NCI-H2029 treated with DMSO at 0.1 percent for 48 hours (cell line): ENCODE measurements at regions not wholly inside any gene's neighbourhood (a gene's known extent, or its start where the extent isn't known, plus 50 kb on each side); places are given as distances from the start of the nearest gene placed in this dataset.
"Not testable (repeated sequence)": the region's sequence is repeated elsewhere in the genome, so short reads cannot be mapped to it uniquely, and the experiment has no call there.

ENCODE experiments used
- DNase-seq: peaks from one replicate; lab custom pipeline; 2025; lab: John Stamatoyannopoulos, UW

DNA sequence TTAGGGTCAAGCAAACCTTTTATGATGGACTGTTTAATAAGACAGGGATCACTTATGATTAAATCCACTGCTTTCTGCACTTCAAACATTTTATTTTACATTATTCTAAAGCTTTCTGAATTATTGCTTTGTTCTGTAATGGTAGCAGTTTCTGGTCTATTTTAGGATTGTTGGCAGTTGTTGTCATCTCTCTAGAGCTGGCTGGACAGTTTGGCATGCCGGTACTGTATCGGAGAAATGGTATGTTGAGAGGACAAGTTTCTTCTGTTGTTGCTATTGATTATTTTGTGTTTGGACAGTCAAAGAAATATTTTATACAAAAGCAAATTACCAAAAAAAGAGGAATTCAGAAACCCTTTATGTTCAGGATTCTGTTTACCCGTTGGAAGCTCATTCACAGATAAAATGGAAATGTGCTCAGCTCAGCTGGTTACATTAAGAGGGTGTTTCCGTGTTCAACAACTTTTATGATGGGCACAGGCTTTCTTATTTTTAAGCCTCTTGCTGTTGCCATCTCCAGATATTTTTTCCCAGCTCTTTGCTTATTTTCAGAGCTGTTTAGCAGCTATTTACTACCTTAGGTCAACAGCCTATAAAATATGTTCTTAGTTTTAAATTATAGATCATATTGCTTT is 214.6 kb upstream of the IGFBP7 start:
- DNase-seq: no peak

DNA sequence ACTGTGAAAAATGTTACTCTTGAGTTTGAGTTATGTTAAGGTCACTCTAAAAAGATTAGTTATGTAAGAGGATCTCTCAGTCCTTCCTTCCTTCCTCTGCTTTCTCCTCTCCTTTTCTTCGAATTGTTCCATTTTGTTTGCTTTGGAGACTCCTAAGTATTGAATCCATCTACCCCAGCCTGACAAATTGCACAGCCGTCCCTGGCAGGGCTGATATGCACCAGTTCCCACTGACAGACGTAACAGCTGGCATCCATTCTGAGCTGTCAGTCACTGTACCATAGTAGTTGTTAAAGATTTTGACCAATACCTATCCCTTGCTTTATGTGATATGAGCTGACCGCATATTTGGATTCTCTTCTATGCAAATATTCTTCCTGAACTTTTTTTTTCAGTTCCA is 210.7 kb upstream of the IGFBP7 start:
- no peak for DNase-seq

DNA sequence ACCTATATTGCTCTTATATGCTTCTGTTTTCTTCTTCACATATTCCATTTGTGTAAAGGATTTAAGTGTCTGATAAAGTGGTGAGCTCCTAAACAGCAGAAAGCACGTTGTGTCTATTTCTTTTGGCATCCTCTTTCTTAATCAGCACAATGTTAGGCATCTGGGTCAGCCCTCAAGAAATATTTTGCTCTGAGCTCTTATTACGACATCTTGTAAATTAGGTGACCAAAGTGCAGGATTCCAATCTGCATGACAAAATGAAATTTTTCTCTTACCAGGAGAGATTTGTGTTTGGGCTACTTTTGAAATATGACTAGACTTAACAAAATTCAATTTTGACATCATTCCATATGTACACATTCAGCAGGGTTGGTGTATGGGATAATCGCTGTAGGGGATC is 210.0 kb upstream of the IGFBP7 start:
- DNase-seq: no peak

DNA sequence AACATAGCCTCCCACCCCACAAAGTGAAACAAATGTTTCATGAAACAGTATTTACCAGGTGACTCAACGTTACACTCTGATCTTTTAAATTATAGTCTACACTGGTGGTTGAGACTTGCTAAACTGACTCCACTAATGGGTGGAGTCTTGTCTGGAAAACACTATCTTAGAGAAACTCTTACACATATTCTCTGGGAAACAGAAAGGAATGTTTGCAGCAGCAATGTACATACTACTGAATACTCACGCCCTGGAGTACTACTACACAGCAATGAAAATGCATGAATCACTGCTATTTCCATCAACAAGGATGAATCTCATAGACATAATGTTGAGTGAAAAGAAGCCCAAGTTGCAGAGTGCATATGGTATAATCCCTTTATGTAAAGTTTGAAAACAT is 208.5 kb upstream of the IGFBP7 start:
- no peak for DNase-seq

DNA sequence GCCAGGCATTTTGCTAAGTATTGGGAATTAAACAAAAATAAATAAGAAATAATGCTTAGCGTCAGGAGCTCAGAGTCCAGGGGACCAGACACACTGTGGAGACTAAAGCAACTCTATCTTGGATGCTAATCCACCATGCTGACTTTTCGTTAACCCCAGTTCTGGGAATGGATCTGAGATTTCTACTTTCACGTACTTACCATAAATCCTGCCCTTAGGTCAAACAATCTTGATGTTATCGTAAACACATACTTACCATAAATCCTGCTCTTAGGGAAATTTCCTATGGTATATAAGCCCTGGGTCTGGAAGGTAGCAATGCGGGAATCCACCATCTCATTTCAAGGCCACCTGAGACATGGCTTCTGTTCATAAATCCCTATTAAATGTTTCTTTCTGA is 204.5 kb upstream of the IGFBP7 start:
- DNase-seq: no peak

DNA sequence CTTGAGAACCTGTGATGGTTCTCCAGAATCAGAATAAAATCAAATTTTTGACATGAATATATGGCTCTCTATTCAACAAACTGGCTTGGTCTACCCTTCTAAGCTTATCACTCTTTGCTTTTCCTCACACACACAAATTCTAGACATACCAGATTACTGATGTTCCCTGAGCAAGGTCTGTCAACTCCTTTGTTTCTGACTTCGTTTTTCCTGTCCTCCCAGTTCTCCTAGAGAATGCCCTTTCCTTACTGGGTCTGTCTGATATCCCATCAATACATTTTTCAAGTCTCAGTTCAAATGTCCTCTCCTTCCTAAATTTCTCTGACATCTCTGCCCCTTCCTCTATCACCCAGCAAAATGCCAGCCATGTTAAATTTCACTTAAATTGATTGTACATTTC is 202.1 kb upstream of the IGFBP7 start:
- no peak for DNase-seq

DNA sequence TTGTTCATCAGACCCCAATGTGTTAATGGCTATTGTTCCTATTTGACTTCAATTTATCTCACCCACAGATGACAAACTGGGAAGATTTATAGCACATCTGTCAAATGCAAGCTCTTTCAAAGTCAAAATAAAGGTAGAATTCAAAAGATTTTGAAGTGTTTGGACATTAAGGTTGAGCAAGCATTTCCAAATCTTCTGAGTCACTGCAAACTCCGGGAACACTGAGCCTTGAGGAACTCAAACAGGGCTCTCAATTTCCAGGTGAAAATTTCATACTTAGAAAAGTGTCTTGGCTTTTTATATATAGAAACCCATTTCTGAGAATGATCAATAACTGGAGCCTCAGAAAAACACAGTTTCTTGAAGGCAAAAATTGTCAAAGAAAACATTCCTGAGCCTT is 199.5 kb upstream of the IGFBP7 start:
- no peak for DNase-seq

DNA sequence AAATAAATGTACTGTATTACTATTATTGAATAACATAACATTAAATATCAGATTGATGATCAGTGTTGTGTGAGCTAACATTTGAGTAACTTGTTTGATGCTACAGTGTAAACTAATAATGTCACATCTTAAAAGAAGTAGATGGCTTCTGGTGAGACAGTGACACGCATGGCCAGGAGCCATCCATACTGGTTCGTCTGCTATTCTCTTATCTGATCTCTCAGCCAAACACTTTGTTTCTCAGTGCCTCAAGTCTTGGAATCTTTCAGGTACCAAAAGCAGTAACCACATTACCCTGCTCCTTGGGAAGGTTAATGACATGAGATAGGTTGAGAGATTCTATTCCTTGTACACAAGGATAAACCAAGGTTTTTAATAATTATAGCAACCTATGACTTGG is 198.1 kb upstream of the IGFBP7 start:
- no peak for DNase-seq

DNA sequence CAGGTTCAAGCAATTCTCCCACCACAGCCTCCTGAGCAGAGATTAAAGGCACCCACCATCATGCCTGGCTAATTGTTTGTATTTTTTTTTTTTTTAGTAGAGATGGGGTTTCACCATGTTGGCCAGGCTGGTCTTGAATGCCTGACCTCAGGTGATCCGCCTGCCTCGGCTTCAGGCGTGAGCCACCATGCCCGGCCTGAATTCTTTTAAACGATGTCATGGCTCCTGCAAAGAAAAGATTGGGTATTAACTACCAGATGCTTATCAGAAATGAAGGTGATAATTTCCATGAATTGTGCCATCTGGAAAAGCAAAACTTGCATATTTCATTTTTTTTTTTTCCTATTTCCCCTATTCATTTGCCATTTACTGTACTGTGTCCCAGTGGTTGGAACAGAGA is 195.7 kb upstream of the IGFBP7 start:
- DNase-seq: no peak

DNA sequence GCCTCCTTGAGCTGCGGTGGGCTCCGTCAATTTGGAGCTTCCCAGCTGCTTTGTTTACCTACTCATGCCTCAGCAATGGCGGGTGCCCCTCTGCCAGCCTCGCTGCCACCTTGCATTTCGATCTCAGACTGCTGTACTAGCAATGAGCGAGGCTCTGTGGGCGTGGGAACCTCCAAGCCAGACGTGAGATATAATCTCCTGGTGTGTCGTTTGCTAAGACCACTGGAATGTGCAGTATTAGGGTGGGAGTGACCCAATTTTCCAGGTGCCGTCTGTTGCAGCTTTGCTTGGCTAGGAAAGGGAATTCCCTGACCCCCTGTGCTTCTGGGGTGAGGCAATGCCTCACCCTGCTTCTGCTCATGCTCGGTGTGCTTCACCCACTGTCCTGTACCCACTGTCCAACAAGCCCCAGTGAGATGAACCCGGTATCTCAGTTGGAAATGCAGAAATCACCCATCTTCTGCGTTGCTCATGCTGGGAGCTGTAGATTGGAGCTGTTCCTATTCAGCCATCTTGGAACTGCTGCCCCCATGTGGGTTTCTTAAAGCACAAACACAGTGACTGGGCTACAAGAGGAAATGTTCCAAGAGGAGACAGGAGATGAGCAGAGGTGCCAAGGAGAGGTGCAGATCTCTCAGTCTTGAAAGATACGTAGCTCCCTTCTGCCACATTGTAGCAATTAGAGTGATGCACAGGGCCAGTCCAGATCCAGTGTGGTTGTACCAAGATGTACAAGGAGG is 193.0 kb upstream of the IGFBP7 start:
- no peak for DNase-seq

DNA sequence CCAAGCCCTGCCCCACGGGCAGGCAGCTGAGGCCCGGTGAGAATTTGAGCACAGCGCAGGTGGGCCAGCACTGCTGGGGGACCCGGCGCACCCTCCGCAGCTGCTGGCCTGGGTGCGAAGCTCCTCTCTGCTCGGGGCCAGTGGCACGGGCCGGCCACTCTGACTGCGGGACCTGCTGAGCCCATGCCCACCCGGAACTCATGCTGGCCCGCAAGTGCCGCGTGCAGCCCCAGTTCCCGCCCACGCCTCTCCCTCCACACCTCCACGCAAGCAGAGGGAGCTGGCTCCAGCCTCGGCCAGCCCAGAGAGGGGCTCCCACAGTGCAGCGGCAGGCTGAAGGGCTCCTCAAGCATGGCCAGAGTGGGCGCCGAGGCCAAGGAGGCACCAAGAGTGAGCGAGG is 190.1 kb upstream of the IGFBP7 start:
- DNase-seq: not testable (repeated sequence)

DNA sequence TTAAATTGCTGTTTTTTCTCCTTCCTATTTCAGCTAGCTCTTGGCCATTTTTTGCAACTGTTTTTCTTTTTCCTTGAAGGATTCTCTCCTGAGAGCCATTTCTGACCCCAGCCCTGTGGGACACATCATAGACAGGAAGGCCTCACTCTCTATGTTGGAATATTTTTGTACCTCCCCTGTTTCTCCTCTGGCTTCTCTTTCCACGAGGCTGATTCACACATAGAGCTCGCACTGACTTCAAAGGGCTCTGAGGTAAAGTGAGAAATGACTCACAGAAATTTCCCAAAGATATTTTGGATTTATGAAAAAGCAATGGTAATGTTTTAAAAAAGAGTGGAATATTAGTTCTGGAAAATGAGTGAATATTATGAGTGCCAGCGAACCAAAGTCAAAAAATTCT is 181.7 kb upstream of the IGFBP7 start:
- no peak for DNase-seq

DNA sequence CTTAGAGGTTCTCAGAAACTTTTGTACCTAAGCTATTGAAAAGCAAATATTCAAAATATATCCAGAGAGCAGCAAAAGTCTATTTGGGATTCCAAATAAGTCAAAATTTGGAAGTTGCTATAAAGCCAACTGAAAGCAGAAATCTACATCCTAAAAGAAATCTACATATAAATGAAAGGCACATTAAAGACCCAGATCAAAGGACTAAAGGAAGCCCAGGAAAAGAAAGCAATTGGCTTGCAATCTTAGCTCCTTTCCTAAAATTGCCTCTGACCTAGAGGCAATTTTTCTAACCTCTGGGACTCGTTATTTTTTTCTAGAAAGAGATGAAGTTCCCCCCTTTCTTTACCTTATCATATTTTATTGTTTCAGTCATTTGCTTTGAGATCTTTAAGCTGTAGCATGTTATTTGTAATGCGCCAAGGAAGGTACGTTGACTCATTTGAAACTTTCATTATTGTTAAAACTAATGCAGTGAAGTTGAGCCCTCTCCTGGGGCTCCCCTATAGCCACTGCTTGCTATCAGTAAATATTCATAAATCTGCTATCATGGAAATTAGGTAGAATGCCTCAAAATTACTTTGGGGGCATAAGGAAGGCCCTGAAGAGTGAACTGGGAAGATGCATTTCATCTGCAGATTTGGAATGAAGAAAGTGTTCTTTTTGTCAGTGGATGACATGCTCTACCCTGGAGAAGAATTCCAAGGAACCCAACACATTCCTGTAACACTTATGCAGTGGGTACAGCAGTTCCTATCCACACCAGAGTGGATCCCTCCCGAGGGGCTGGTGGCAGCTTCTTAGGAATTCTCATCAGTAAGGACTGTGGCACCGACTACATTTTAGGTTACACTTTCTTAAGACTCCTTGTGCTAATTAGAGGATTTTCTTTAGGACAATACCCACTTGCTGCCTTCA is 177.8 kb upstream of the IGFBP7 start:
- DNase-seq: no peak

DNA sequence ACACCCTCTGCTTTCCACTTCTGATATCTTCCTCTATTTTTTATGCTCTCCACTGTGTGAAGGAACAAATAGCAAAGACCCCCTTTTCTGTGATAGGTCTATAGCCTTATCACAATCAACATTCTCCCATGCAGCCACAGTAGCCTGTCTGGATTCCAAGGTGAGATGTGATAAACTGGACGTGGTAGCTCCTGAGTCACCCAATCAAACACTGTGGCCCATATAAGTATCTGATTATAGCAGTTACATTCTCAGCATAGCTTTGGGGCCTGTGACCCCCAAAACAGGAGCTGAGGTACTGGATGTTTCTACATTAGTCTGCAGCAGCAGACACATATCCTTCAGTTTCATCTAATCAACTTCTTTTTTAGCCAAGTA is 172.7 kb upstream of the IGFBP7 start:
- no peak for DNase-seq

DNA sequence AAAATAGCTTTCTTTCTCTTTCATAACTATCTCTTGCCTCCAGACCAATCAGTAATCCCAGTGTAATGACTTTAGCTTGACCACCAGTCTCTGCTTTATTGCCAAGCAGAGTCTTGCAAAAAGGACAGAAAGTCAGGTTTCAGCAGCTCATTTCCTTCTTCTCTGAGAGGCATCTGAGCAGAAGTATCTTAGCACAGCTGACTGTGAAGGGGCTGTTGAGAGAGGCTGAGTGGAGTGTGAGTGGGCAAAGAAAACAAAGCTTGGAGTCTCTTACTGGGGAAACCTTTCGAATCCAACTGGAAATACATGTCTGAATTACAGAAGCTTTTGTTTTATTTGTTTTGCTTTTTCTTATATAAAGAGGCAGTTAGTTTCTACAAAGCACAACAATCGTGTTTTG is 170.3 kb upstream of the IGFBP7 start:
- peak; percentile 2 for DNase-seq

DNA sequence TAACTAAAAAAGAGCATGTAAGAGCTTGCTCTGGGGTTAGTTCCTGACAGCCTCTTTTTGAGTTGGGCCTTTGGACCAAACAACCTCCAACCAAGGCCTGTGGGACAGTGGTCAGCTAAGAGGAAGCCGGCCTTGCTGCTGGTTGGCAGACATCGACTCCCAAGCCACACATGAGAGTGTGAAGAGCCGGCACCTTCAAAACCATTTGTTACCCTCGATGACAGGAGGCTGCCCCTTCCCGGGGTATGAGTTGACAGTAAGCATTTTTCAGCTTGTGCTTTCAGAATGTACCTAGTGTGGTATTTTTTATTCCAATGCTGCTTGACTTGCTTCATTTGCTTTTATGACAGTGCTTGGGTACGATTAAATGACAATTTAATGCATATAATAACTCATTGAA is 168.6 kb upstream of the IGFBP7 start:
- no peak for DNase-seq

DNA sequence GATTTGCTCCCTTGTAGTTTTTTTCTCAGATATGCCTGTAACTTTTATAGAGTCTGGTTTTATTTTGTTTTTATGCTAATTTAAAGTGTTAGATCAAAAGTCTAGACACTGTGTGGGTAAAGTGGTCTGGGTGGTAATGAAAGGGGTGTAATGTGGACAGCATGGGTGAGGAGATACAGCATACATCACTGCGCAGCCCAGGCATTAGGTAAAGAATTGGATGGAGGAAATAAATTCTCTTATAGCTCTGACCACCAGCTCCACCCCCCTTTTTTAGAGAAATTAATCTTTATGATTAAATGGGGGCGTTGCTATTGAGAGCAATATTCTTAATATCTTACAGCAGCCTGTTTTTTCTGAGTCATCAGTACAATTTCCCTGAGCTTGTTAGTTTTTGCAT is 163.9 kb upstream of the IGFBP7 start:
- DNase-seq: no peak

DNA sequence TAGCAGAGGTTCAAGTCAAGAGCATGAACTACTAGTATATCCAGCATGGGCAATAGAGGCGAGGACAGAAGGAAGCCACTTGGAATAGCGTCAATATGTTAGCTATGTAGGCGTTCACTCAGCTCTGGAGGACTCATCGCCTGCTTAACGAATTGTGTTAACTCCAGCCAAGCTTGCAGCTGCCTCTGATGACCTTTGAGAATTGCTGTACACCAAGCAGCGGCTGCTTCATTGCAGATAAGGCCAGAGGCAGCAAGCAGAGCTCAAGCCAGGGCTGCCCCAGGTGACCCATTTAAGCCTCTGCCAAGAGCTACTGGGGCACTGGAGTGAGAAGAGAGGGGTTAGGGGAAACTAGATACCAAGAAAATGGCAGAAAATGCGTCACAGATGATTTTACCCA is 160.2 kb upstream of the IGFBP7 start:
- DNase-seq: no peak

DNA sequence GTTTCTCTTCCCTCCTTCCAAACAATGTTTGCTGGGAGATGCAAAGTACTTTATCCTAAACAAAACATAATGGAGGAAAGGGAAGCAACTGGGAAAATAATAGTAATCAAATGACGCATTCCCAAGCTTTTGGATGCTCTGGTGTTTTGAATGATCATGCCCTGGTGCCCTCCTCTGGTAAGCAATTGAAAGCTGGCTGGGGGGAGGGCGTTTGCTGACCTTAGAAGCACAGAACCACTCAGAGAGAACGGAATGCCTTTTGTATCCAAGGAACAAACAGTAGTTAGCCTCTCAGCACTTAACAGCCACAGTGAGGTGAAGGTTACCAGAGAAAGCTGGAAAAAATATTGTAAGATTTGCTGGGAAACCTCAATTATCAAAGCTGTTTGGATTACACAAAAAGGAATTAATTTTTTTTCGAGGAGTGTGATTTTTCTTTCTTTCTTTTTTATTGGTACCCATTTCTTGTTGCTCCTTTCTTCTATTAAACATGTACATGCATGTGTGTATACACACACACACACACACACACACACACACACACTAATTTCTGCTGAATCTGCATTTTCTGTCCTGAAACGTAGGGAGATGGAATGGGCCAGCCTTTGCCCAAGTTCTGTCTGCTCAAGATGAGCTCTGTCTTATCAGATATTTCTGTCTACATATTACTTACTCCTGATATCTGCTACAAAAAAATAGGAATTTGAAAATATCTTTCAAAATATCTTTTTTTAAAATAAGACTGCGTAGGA is 155.8 kb upstream of the IGFBP7 start:
- no peak for DNase-seq

DNA sequence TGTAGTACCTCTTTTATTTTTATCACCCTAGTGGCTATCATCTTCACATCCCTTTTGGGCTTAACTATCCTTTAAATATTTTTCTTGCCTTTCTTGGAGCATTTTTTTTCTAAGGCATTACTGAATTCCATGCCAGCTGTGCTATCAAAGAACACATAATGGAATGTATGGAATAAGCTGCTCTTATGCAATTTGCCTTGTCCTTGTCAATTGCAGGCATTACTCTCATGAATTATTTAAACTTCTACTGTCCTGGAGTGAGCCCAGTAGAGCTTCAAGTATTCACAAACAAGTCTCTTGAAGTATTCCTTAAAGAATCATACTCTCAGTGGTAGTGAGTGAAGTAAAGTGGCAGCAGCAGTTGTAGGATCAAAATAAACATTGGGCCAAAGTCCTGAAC is 144.6 kb upstream of the IGFBP7 start:
- DNase-seq: no peak

DNA sequence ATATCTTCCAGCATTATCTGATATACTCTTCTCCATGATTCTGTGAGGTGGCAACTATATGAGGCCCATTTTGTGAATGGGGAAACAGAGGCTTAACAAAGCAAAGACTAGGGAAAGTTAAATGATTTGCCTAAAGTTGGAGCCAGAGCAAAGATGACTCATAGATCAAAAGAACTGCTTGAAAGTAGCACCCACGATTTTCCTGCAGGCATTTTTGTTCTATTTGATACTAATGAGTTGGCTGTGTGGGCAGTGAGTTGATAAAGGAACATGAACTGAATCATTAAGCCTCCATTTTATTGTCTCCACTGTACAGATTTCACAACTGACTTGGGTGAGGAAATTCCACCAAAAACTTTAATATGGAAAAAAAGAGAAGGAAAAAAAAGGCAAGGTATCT is 138.9 kb upstream of the IGFBP7 start:
- no peak for DNase-seq

DNA sequence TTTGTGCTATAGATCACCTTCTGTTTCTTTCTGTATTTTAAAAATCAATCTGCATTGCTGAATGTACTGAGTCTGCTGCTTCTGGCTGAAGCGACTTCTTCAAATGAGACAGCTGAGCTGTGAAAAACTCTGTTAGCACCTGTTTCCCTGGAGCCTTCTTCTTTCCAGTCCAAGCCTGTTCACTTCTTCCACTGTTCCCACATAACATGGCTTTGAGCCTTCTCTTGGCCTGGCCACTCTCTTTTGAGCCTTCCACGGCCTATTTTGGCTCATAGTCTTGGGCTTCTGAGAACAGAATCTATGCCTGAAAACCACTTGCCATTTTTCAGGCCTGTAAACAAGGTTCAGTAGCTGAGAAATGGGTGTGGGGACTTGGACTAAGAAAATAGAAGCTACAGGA is 132.9 kb upstream of the IGFBP7 start:
- DNase-seq: no peak
